ENCODE measurements at regions not wholly inside any gene's neighbourhood (a gene's known extent, or its start where the extent isn't known, plus 50 kb on each side); places are given as distances from the start of the nearest gene placed in this dataset.

- H3K36me3 ChIP-seq = no peaks in the 10 kb centered on the region
- no peak for TF ChIP-seq POLR2AphosphoS5 (IDR thresholded peaks at IDR 0.05)
- no peak for TF ChIP-seq POLR2A (IDR thresholded peaks at IDR 0.05)
- no peak for TF ChIP-seq EP300 (IDR thresholded peaks at IDR 0.05)
- no peak overlapping the region for H3K27ac ChIP-seq
- H3K4me1 ChIP-seq = no peaks in the 10 kb centered on the region
- H3K9me3 ChIP-seq = no peaks in the 10 kb centered on the region
- intact Hi-C loops (cut with DNase I; ENCODE audit: low total_unique reads) = no loop called here
- DNase-seq = peak in 1 of 2 donors; percentile 14
- H3K27me3 ChIP-seq = no peaks in the 10 kb centered on the region
- WGBS, 5 donors = 22 to 36% (median 28%) methylated on average over 2 of the region's 2 CpGs
- H3K4me3 ChIP-seq = no peak overlapping the region
These were observed 402.3 kb upstream of the GYPC start for GRCh38 chr2:126253669-126254068.

DNA sequence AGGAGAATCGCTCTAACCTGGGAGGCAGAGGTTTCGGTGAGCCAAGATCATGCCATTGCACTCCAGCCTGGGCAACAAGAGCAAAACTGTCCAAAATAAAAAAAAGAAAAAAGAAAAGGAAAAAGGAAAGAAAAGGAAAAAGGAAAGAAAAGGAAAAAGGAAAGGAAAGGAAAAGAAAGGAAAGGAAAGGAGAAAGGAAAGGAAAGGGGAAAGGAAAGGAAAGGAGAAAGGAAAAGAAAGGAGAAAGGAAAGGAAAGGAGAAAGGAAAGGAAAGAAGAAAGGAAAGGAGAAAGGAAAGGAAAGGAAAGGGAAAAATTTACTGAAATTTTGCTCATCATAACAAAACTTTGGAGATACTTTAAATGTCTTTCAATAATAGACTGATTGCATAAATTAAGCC is 391.3 kb upstream of the GYPC start:
- WGBS, 5 donors = 82 to 99% (median 98%) methylated on average over 2 of the region's 2 CpGs
- H3K27ac ChIP-seq = no peak overlapping the region

DNA sequence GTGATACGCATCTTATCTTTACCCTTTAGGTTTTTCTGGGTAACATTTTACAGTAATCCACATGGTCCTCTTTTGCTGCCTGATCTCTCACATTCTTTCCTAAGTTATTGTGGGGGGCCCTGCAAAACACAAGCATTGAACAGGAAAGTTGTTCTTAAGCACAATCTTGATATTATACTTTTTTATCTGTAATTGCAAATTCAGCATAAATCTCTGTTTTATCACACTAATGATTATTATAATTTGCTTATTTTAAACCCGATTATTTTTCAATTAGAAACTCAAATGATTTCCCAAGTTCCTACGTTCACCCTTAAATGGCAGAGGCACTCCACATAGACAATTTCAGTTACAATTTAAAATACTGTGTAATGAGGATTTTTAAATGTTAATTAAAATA is 386.0 kb upstream of the GYPC start:
- intact Hi-C loops (cut with DNase I; ENCODE audit: low total_unique reads) = no loop called here
- 87 to 96% (median 93%) methylated on average over 3 of the region's 3 CpGs for WGBS, 5 donors
- TF ChIP-seq POLR2A (IDR thresholded peaks at IDR 0.05) = no peak
- TF ChIP-seq EP300 (IDR thresholded peaks at IDR 0.05) = no peak
- TF ChIP-seq POLR2AphosphoS5 (IDR thresholded peaks at IDR 0.05) = no peak
- no peak for TF ChIP-seq CTCF (IDR thresholded peaks at IDR 0.05)
- DNase-seq = no peak
- Histone ChIP-seq H3K9me3 (no peaks in the 10 kb centered on the region), H3K4me1 (no peaks in the 10 kb centered on the region), H3K36me3 (no peaks in the 10 kb centered on the region), H3K27me3 (no peaks in the 10 kb centered on the region), H3K4me3 (no peak overlapping the region), H3K27ac (no peak overlapping the region)

More for the DNA sequence above, 391.3 kb upstream of the GYPC start:
- no peak for TF ChIP-seq EP300 (IDR thresholded peaks at IDR 0.05)
- no peaks in the 10 kb centered on the region for H3K9me3 ChIP-seq
- intact Hi-C loops (cut with DNase I; ENCODE audit: low total_unique reads) = no loop called here
- no peak overlapping the region for H3K4me3 ChIP-seq
- H3K36me3 ChIP-seq = no peaks in the 10 kb centered on the region
- DNase-seq = no peak
- H3K27me3 ChIP-seq = no peaks in the 10 kb centered on the region
- no peaks in the 10 kb centered on the region for H3K4me1 ChIP-seq

DNA sequence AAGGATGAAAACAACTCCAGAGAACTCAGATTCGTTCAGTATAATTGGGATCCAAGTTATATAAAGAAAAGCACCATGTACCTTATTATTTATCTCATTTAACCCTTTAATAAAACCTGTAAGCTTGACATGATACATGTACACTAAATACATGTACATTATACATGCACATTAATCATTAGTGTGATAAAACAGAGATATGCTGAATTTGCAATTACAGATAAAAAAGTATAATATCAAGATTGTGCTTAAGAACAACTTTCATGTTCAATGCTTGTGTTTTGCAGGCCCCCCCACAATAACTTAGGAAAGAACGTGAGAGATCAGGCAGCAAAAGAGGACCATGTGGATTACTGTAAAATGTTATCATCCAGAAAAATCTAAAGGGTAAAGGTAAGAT is 385.4 kb upstream of the GYPC start:
- H3K27me3 ChIP-seq = no peaks in the 10 kb centered on the region
- H3K4me1 ChIP-seq = no peaks in the 10 kb centered on the region
- H3K36me3 ChIP-seq = no peaks in the 10 kb centered on the region
- intact Hi-C loops (cut with DNase I; ENCODE audit: low total_unique reads) = no loop called here
- WGBS, 5 donors = 23 to 55% (median 37%) methylated on average over 2 of the region's 2 CpGs
- TF ChIP-seq EP300 (IDR thresholded peaks at IDR 0.05) (no peak), POLR2A (IDR thresholded peaks at IDR 0.05) (no peak), POLR2AphosphoS5 (IDR thresholded peaks at IDR 0.05) (no peak), CTCF (IDR thresholded peaks at IDR 0.05) (no peak)
- no peak for DNase-seq
- H3K9me3 ChIP-seq = no peaks in the 10 kb centered on the region
- H3K4me3 ChIP-seq = no peak overlapping the region
- H3K27ac ChIP-seq = no peak overlapping the region

- Histone ChIP-seq H3K9me3 (no peaks in the 10 kb centered on the region), H3K4me1 (no peaks in the 10 kb centered on the region), H3K27ac (no peak overlapping the region), H3K36me3 (no peaks in the 10 kb centered on the region), H3K27me3 (no peaks in the 10 kb centered on the region), H3K4me3 (no peak overlapping the region)
- WGBS, 5 donors = 74 to 83% (median 75%) methylated on average over 3 of the region's 3 CpGs
- TF ChIP-seq POLR2A (IDR thresholded peaks at IDR 0.05) = no peak
- TF ChIP-seq POLR2AphosphoS5 (IDR thresholded peaks at IDR 0.05) = no peak
- no peak for TF ChIP-seq CTCF (IDR thresholded peaks at IDR 0.05)
- TF ChIP-seq EP300 (IDR thresholded peaks at IDR 0.05) = no peak
- intact Hi-C loops (cut with DNase I; ENCODE audit: low total_unique reads) = no loop called here
- no peak for DNase-seq
These were observed 383.6 kb upstream of the GYPC start for GRCh38 chr2:126272401-126272800.

All from stomach (tissue), 8 donors.